Epithelial cell of proximal tubule (primary cell): ENCODE measurements at regions not wholly inside any gene's neighbourhood (a gene's known extent, or its start where the extent isn't known, plus 50 kb on each side); places are given as distances from the start of the nearest gene placed in this dataset.

ENCODE experiments used
- DNase-seq: peaks from one replicate; pipeline ENCODE4 v3.0.0-alpha.2; 2011; ENCODE audit warnings: low read depth
- H3K4me3 ChIP-seq: 2 replicates; pipeline ENCODE4 v1.5.1; 2011; ENCODE audit warnings: low read depth, mild to moderate bottlenecking, low read length
- TF ChIP-seq, protein P1 (sequence below): conservative IDR thresholded peaks from 2 replicates; pipeline ENCODE4 v1.5.1; 2012; ENCODE audit warnings: low read depth, mild to moderate bottlenecking, low read length

DNA sequence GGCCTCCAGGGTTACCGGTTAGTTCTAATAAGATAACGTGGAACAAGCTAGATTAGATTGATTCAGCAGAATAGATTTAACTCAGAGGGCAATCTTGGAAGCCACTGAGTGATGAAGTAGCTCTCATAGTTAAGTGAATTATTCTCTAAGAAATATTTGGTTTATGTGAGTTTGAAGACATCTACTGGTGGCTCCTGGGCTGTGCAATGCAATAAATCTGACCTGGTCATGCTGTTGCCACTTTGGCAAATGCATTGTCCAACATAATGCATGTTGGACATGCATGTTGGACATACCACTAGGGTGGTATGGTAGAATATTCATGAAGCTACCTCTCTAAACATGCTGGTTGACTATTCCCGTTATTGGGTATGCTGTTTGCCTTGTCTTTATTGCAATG is 493.7 kb upstream of the VRK2 start:
- DNase-seq = no peak
- TF ChIP-seq, protein P1, sequence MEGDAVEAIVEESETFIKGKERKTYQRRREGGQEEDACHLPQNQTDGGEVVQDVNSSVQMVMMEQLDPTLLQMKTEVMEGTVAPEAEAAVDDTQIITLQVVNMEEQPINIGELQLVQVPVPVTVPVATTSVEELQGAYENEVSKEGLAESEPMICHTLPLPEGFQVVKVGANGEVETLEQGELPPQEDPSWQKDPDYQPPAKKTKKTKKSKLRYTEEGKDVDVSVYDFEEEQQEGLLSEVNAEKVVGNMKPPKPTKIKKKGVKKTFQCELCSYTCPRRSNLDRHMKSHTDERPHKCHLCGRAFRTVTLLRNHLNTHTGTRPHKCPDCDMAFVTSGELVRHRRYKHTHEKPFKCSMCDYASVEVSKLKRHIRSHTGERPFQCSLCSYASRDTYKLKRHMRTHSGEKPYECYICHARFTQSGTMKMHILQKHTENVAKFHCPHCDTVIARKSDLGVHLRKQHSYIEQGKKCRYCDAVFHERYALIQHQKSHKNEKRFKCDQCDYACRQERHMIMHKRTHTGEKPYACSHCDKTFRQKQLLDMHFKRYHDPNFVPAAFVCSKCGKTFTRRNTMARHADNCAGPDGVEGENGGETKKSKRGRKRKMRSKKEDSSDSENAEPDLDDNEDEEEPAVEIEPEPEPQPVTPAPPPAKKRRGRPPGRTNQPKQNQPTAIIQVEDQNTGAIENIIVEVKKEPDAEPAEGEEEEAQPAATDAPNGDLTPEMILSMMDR = no peak

GRCh38 chr2:57554348-57554747 is 492.3 kb upstream of the VRK2 start:
- TF ChIP-seq, protein P1 = no peak
- no peak overlapping the region for H3K4me3 ChIP-seq
- no peak for DNase-seq

More for the DNA sequence above, 493.7 kb upstream of the VRK2 start:
- no peak overlapping the region for H3K4me3 ChIP-seq

- TF ChIP-seq, protein P1 = no peak
- no peak overlapping the region for H3K4me3 ChIP-seq
- no peak for DNase-seq
These were observed 488.3 kb upstream of the VRK2 start for GRCh38 chr2:57558312-57558711.

GRCh38 chr2:57562495-57562894 is 484.1 kb upstream of the VRK2 start:
- TF ChIP-seq, protein P1 = no peak
- no peak for DNase-seq

DNA sequence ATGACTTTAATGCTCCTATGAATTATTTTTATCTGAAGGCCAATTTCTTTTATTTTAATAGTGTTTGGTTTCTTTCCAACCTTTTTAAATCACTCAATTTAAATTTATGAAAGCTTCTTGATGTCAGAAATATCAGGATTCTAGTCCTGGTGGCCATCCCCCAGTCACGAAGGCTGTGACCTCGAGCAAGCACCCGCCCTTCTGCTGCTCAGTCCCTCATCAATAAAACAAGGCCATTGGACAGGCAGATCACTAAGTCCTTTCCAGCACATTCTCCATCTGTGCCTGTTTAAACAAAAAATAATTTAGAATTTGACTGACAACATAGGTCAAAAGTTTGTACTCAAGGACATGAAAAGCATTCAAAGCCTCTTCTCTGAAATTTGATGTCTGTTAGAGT is 483.6 kb upstream of the VRK2 start:
- TF ChIP-seq, protein P1 = no peak
- H3K4me3 ChIP-seq = no peak overlapping the region
- no peak for DNase-seq

More at GRCh38 chr2:57562495-57562894, 484.1 kb upstream of the VRK2 start:
- H3K4me3 ChIP-seq = no peak overlapping the region

GRCh38 chr2:57567245-57567644 is 479.4 kb upstream of the VRK2 start:
- no peak for DNase-seq
- no peak overlapping the region for H3K4me3 ChIP-seq
- TF ChIP-seq, protein P1 = no peak

- TF ChIP-seq, protein P1 = no peak
- no peak overlapping the region for H3K4me3 ChIP-seq
- DNase-seq = no peak
These were observed 477.2 kb upstream of the VRK2 start for GRCh38 chr2:57569396-57569795.
